ENCODE measurements at regions not wholly inside any gene's neighbourhood (a gene's known extent, or its start where the extent isn't known, plus 50 kb on each side); places are given as distances from the start of the nearest gene placed in this dataset.

DNA sequence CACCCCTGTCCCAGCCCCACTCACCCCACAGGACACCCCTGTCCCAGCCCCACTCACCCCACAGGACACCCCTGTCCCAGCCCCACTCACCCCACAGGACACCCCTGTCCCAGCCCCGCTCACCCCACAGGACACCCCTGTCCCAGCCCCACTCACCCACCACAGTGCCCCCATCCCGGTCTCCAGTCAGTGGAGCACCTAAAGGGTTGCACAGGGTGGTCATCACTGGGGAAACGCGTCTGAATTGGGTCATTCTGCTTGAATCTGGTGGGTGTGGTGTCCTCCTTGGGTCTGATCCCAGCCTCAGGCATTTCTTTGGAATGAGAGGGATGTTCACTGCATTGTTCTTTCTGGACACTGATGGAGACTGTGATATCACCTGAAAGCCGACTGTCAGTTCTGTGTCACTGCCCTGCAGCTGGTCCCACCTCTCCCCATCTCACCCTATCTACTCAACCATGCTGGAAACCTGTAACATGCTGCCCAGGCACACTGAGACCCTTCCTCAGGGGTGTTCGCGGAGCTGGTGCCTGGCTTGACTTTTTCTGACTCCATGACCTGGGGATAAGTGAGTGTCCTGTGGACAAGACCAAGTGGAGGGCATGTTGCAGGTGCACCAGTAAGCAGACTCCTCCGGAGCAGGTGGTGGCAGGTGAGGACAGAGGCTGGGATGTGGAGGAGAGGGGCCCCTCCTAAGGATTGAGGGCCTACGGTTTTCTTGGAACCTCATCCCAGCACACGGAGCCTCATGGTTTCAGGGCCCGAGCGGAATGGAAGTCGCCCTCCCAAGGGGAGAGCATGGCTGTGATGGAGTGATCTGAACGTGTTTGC lies 262.5 kb upstream of the PPP2R2D start:
- TF ChIP-seq, protein P1, sequence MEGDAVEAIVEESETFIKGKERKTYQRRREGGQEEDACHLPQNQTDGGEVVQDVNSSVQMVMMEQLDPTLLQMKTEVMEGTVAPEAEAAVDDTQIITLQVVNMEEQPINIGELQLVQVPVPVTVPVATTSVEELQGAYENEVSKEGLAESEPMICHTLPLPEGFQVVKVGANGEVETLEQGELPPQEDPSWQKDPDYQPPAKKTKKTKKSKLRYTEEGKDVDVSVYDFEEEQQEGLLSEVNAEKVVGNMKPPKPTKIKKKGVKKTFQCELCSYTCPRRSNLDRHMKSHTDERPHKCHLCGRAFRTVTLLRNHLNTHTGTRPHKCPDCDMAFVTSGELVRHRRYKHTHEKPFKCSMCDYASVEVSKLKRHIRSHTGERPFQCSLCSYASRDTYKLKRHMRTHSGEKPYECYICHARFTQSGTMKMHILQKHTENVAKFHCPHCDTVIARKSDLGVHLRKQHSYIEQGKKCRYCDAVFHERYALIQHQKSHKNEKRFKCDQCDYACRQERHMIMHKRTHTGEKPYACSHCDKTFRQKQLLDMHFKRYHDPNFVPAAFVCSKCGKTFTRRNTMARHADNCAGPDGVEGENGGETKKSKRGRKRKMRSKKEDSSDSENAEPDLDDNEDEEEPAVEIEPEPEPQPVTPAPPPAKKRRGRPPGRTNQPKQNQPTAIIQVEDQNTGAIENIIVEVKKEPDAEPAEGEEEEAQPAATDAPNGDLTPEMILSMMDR (conservative IDR thresholded peaks at IDR 0.05; ENCODE audit: low read depth, low read length), result no peak
- TF ChIP-seq EZH2 (IDR thresholded peaks at IDR 0.05; ENCODE audit: borderline replicate concordance, low read depth, low read length, poor library complexity, severe bottlenecking), result no peak
- BruUV-seq (replicated peaks), result no TSS peak
- Histone ChIP-seq H3K27ac (ENCODE audit: low read depth, low read length, poor library complexity, severe bottlenecking) (no peak overlapping the region), H3K36me3 (ENCODE audit: insufficient read depth, low read length, poor library complexity, severe bottlenecking) (no peaks in the 10 kb centered on the region), H3K4me1 (ENCODE audit: insufficient read depth, low read length, poor library complexity, severe bottlenecking) (no peaks in the 10 kb centered on the region), H3K4me3 (ENCODE audit: low read depth, low read length, poor library complexity, severe bottlenecking) (no peak overlapping the region), H3K27me3 (replicated peaks; ENCODE audit: insufficient read depth, low read depth, low read length, poor library complexity) (peaks cover 8% of the 10 kb centered on the region), H3K9me3 (ENCODE audit: low read depth, low read length, poor library complexity, severe bottlenecking) (no peaks in the 10 kb centered on the region)
- ChIA-PET CTCF (no interaction called here), POLR2A (ENCODE audit: low non-redundant PET) (no interaction called here)
- intact Hi-C loops (cut with micrococcal nuclease; ENCODE audit: unreplicated experiment), result no loop called here
- DNase-seq (ENCODE audit: low spot score), result no peak

DNA sequence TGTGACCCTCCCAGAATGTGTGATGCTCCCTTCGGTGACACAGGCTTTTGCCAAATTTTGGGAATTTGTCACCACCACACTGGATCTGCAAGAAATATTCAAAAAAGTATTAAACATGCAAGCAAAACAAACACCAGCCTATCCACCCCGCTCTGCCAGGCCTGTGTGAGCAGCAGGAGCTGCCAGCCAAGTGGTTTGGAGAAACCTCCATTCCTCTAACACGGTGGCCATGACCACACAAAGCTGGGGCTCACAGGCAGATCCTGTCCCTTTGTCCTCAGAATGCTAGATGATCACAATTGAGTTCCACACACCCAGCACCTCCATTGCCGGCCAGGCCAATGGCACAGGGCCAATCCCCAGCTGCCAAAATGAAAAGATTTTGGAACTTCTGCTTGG lies 261.9 kb upstream of the PPP2R2D start:
- peaks cover 8% of the 10 kb centered on the region for H3K27me3 ChIP-seq (replicated peaks; ENCODE audit: insufficient read depth, low read depth, low read length, poor library complexity)
- no peak overlapping the region for H3K27ac ChIP-seq (ENCODE audit: low read depth, low read length, poor library complexity, severe bottlenecking)
- intact Hi-C loops (cut with micrococcal nuclease; ENCODE audit: unreplicated experiment), result no loop called here
- ChIA-PET POLR2A (ENCODE audit: low non-redundant PET) (no interaction called here), CTCF (no interaction called here)
- H3K4me1 ChIP-seq (ENCODE audit: insufficient read depth, low read length, poor library complexity, severe bottlenecking), result no peaks in the 10 kb centered on the region
- no TSS peak for BruUV-seq (replicated peaks)
- TF ChIP-seq, protein P1 (conservative IDR thresholded peaks at IDR 0.05; ENCODE audit: low read depth, low read length), result no peak
- no peak for TF ChIP-seq EZH2 (IDR thresholded peaks at IDR 0.05; ENCODE audit: borderline replicate concordance, low read depth, low read length, poor library complexity, severe bottlenecking)
- H3K36me3 ChIP-seq (ENCODE audit: insufficient read depth, low read length, poor library complexity, severe bottlenecking), result no peaks in the 10 kb centered on the region
- no peak for DNase-seq (ENCODE audit: low spot score)
- H3K4me3 ChIP-seq (ENCODE audit: low read depth, low read length, poor library complexity, severe bottlenecking), result no peak overlapping the region
- no peaks in the 10 kb centered on the region for H3K9me3 ChIP-seq (ENCODE audit: low read depth, low read length, poor library complexity, severe bottlenecking)

DNA sequence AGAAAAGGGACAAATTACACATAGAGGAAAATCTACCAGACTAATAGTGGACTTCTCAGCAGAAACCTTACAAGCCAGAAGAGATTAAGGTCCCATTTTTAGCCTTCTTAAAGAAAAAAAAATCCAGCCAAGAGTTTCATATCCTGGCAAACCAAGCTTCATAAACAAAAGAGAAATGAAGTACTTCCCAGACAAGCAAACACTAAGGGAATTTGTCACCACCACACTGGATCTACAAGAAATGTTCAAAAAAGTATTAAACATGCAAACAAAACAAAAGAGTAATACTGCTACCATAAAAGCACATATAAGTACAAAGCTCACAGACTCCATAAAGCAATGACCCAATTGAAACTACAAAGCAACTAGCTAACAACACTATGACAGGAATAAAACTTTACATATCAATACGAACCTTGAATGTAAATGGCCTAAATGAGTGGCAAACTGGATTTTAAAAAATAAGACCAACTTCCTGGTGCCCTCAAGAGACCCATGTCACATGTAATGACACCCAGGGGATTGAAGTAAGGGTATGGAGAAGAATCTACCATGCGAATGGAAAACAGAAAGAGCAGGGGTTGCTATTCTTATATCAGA lies 260.7 kb upstream of the PPP2R2D start:
- CTCF ChIA-PET, result no interaction called here
- H3K27me3 ChIP-seq (replicated peaks; ENCODE audit: insufficient read depth, low read depth, low read length, poor library complexity), result peaks cover 8% of the 10 kb centered on the region
- no peaks in the 10 kb centered on the region for H3K36me3 ChIP-seq (ENCODE audit: insufficient read depth, low read length, poor library complexity, severe bottlenecking)
- H3K4me1 ChIP-seq (ENCODE audit: insufficient read depth, low read length, poor library complexity, severe bottlenecking), result no peaks in the 10 kb centered on the region
- TF ChIP-seq EZH2 (IDR thresholded peaks at IDR 0.05; ENCODE audit: borderline replicate concordance, low read depth, low read length, poor library complexity, severe bottlenecking), result no peak
- TF ChIP-seq, protein P1 (conservative IDR thresholded peaks at IDR 0.05; ENCODE audit: low read depth, low read length), result no peak
- POLR2A ChIA-PET (ENCODE audit: low non-redundant PET), result no interaction called here
- BruUV-seq (replicated peaks), result no TSS peak
- H3K4me3 ChIP-seq (ENCODE audit: low read depth, low read length, poor library complexity, severe bottlenecking), result no peak overlapping the region
- H3K27ac ChIP-seq (ENCODE audit: low read depth, low read length, poor library complexity, severe bottlenecking), result no peak overlapping the region
- DNase-seq (ENCODE audit: low spot score), result no peak
- intact Hi-C loops (cut with micrococcal nuclease; ENCODE audit: unreplicated experiment), result no loop called here
- no peaks in the 10 kb centered on the region for H3K9me3 ChIP-seq (ENCODE audit: low read depth, low read length, poor library complexity, severe bottlenecking)
